Lower leg skin (tissue), 4 donors: ENCODE measurements at regions not wholly inside any gene's neighbourhood (a gene's known extent, or its start where the extent isn't known, plus 50 kb on each side); places are given as distances from the start of the nearest gene placed in this dataset.

Source experiments
- DNase-seq, 2 donors: peaks; one replicate each; pipeline ENCODE4 v3.0.0-alpha.2; 2019; ENCODE audit warnings: low spot score in 2 of 2
- H3K4me3 ChIP-seq: fragments of 200-600 bp; sonication (generic); 2 replicates; pipeline ENCODE4 v1.5.1; 2017; ENCODE audit warnings: mild to moderate bottlenecking, low read depth; ENCODE audit not compliant: poor library complexity, severe bottlenecking
- CTCF ChIP-seq, 3 donors: fragments of 450-650 bp; IDR thresholded peaks; one replicate each; pipeline ENCODE4 v1.5.1; 2016; ENCODE audit warnings: antibody characterized with exemption in 3 of 3, mild to moderate bottlenecking in 3 of 3, moderate library complexity in 2 of 3
- POLR2A ChIP-seq, 2 donors: fragments of 450-650 bp; IDR thresholded peaks; one replicate each; pipeline ENCODE4 v1.6.1; 2016 to 2017; ENCODE audit warnings: antibody characterized with exemption in 2 of 2, mild to moderate bottlenecking in 1 of 2, moderate library complexity in 1 of 2
- WGBS, 2 donors: methylation state at CpG; one replicate each; pipeline ENCODE4 v1.1.5; 2018; 5-methylcytosine and 5-hydroxymethylcytosine counted together
- intact Hi-C: fragments of 100-400 bp; cut with DNase I; formaldehyde crosslinking; loops from one replicate; pipeline ENCODE4 v1.15.0; 2023; ENCODE audit warnings: low total_unique reads

- intact Hi-C loops, result no loop called here
- no peak for DNase-seq
- WGBS, 2 donors, result 77 to 82% methylated on average over 4 of the region's 4 CpGs
- H3K4me3 ChIP-seq, result no peak overlapping the region
- TF ChIP-seq POLR2A (IDR thresholded peaks at IDR 0.05), result no peak
- no peak for TF ChIP-seq CTCF (IDR thresholded peaks at IDR 0.05)
Measured at GRCh38 chr11:80592546-80592945, 1151.7 kb upstream of the TENM4 start.

GRCh38 chr11:80587906-80588305 is 1147.1 kb upstream of the TENM4 start:
- 55 to 59% methylated on average over 2 of the region's 2 CpGs for WGBS, 2 donors
- no peak overlapping the region for H3K4me3 ChIP-seq
- TF ChIP-seq CTCF (IDR thresholded peaks at IDR 0.05), result no peak
- TF ChIP-seq POLR2A (IDR thresholded peaks at IDR 0.05), result no peak
- no peak for DNase-seq
- intact Hi-C loops, result no loop called here

GRCh38 chr11:80586464-80586863 is 1145.6 kb upstream of the TENM4 start:
- 87 to 91% methylated on average over 1 of the region's 1 CpG for WGBS, 2 donors
- H3K4me3 ChIP-seq, result no peak overlapping the region
- DNase-seq, result no peak
- TF ChIP-seq CTCF (IDR thresholded peaks at IDR 0.05), result no peak
- TF ChIP-seq POLR2A (IDR thresholded peaks at IDR 0.05), result no peak
- intact Hi-C loops, result no loop called here

GRCh38 chr11:80584661-80585060 is 1143.8 kb upstream of the TENM4 start:
- no peak for TF ChIP-seq POLR2A (IDR thresholded peaks at IDR 0.05)
- no peak for TF ChIP-seq CTCF (IDR thresholded peaks at IDR 0.05)
- 86 to 97% methylated on average over 3 of the region's 3 CpGs for WGBS, 2 donors
- DNase-seq, result no peak
- no peak overlapping the region for H3K4me3 ChIP-seq
- intact Hi-C loops, result no loop called here

- TF ChIP-seq CTCF (IDR thresholded peaks at IDR 0.05) (no peak), POLR2A (IDR thresholded peaks at IDR 0.05) (no peak)
- no peak for DNase-seq
- no peak overlapping the region for H3K4me3 ChIP-seq
- intact Hi-C loops, result no loop called here
- WGBS, 2 donors, result 87 to 92% methylated on average over 2 of the region's 2 CpGs
Measured at GRCh38 chr11:80569832-80570231, 1129.0 kb upstream of the TENM4 start.

- intact Hi-C loops, result no loop called here
- no peak for DNase-seq
- WGBS, 2 donors, result 58 to 64% methylated on average over 5 of the region's 5 CpGs
- TF ChIP-seq POLR2A (IDR thresholded peaks at IDR 0.05), result no peak
- TF ChIP-seq CTCF (IDR thresholded peaks at IDR 0.05), result no peak
- no peak overlapping the region for H3K4me3 ChIP-seq
Measured at GRCh38 chr11:80565231-80565630, 1124.4 kb upstream of the TENM4 start.
